HepG2 (cell line): ENCODE measurements at regions not wholly inside any gene's neighbourhood (a gene's known extent, or its start where the extent isn't known, plus 50 kb on each side); places are given as distances from the start of the nearest gene placed in this dataset.

Experiments
- CHD2 ChIP-seq: IDR thresholded peaks from 2 replicates; pipeline ENCODE4 v1.6.1; 2011; ENCODE audit warnings: low read depth, low read length, improper control_type of control experiment
- HMGA1 ChIP-seq: sonication (generic); formaldehyde crosslinking; conservative IDR thresholded peaks from 2 replicates; pipeline ENCODE4 v1.4.0; 2020; ENCODE audit warnings: missing genetic modification reagents
- JUN ChIP-seq: sonication (generic); formaldehyde crosslinking; IDR thresholded peaks from 2 replicates; pipeline ENCODE4 v1.4.0; 2020; ENCODE audit warnings: mild to moderate bottlenecking, missing genetic modification reagents
- MLLT10 ChIP-seq: sonication (generic); formaldehyde crosslinking; IDR thresholded peaks from 2 replicates; pipeline ENCODE4 v1.4.0; 2020; ENCODE audit warnings: missing genetic modification reagents
- PHF21A ChIP-seq: sonication (generic); formaldehyde crosslinking; IDR thresholded peaks from 2 replicates; pipeline ENCODE4 v1.5.0; 2020; ENCODE audit warnings: mild to moderate bottlenecking, missing genetic modification reagents
- PLRG1 ChIP-seq: fragments of 450-650 bp; conservative IDR thresholded peaks from 2 replicates; pipeline ENCODE4 v1.6.1; 2016
- RFX3 ChIP-seq: IDR thresholded peaks from 2 replicates; pipeline ENCODE4 v1.6.1; 2016; ENCODE audit warnings: missing biosample characterization, missing genetic modification reagents
- ZNF558 ChIP-seq: sonication (generic); formaldehyde crosslinking; IDR thresholded peaks from 2 replicates; pipeline ENCODE4 v1.9.0; 2022; ENCODE audit warnings: mild to moderate bottlenecking, missing genetic modification reagents, borderline replicate concordance
- TF ChIP-seq, protein P1 (sequence below), 2 experiments: fragments of 450-650 bp in 1 of 2; sonication (generic) in 1 of 2; formaldehyde crosslinking in 1 of 2; IDR thresholded peaks; 2 replicates each; pipeline versions ENCODE4 v1.6.1 to v1.8.0; 2016 to 2022; ENCODE audit warnings: antibody characterized with exemption in 1 of 2, mild to moderate bottlenecking in 1 of 2, missing genetic modification reagents in 1 of 2
- TF ChIP-seq, protein P2 (sequence below): IDR thresholded peaks from 2 replicates; pipeline ENCODE4 v1.6.1; 2018; ENCODE audit warnings: missing genetic modification reagents

DNA sequence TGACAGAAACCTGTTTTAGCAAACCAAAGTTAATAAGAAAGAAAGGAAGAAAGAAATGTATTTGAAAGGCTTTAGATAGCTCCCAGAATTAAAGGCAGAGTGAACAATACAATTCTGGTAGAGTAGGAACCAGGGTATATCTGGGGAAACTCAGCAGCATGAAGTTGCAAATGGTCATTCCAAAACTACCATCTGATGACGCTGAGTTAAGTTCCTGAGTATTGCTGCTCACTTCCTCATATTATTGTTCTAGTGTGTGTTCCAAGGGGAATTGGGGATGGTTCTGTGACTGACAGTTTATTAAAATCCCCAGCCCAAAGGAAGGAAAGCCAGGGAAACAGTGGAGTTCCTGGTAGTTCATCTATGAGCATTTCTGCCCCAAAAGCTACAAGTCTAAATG lies 88.3 kb upstream of the FRMD4B start:
- no peak for TF ChIP-seq CHD2
- no peak for TF ChIP-seq HMGA1 (CRISPR knock-in tag)
- TF ChIP-seq RFX3 (CRISPR knock-in tag): no peak
- TF ChIP-seq ZNF558 (CRISPR knock-in tag): no peak
- TF ChIP-seq, protein P1, sequence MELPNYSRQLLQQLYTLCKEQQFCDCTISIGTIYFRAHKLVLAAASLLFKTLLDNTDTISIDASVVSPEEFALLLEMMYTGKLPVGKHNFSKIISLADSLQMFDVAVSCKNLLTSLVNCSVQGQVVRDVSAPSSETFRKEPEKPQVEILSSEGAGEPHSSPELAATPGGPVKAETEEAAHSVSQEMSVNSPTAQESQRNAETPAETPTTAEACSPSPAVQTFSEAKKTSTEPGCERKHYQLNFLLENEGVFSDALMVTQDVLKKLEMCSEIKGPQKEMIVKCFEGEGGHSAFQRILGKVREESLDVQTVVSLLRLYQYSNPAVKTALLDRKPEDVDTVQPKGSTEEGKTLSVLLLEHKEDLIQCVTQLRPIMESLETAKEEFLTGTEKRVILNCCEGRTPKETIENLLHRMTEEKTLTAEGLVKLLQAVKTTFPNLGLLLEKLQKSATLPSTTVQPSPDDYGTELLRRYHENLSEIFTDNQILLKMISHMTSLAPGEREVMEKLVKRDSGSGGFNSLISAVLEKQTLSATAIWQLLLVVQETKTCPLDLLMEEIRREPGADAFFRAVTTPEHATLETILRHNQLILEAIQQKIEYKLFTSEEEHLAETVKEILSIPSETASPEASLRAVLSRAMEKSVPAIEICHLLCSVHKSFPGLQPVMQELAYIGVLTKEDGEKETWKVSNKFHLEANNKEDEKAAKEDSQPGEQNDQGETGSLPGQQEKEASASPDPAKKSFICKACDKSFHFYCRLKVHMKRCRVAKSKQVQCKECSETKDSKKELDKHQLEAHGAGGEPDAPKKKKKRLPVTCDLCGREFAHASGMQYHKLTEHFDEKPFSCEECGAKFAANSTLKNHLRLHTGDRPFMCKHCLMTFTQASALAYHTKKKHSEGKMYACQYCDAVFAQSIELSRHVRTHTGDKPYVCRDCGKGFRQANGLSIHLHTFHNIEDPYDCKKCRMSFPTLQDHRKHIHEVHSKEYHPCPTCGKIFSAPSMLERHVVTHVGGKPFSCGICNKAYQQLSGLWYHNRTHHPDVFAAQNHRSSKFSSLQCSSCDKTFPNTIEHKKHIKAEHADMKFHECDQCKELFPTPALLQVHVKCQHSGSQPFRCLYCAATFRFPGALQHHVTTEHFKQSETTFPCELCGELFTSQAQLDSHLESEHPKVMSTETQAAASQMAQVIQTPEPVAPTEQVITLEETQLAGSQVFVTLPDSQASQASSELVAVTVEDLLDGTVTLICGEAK (IDR thresholded peaks at IDR 0.05): no peak
- TF ChIP-seq, protein P1 (CRISPR knock-in tag; IDR thresholded peaks at IDR 0.05): no peak
- no peak for TF ChIP-seq PLRG1
- no peak for TF ChIP-seq PHF21A (CRISPR knock-in tag)
- no peak for TF ChIP-seq MLLT10 (CRISPR knock-in tag)
- TF ChIP-seq JUN (CRISPR knock-in tag): no peak
- TF ChIP-seq, protein P2, sequence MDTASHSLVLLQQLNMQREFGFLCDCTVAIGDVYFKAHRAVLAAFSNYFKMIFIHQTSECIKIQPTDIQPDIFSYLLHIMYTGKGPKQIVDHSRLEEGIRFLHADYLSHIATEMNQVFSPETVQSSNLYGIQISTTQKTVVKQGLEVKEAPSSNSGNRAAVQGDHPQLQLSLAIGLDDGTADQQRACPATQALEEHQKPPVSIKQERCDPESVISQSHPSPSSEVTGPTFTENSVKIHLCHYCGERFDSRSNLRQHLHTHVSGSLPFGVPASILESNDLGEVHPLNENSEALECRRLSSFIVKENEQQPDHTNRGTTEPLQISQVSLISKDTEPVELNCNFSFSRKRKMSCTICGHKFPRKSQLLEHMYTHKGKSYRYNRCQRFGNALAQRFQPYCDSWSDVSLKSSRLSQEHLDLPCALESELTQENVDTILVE (CRISPR knock-in tag): no peak
